Mesenchymal stem cell (in vitro differentiated cells and primary cell): ENCODE measurements at regions not wholly inside any gene's neighbourhood (a gene's known extent, or its start where the extent isn't known, plus 50 kb on each side); places are given as distances from the start of the nearest gene placed in this dataset.

Experiments used
- DNase-seq: peaks from one replicate; pipeline ENCODE4 v3.0.0-alpha.2; 2013
- H2AFZ ChIP-seq: one replicate; pipeline ENCODE4 v1.6.1; 2013; ENCODE audit warnings: low read depth, mild to moderate bottlenecking, control low read depth, inconsistent platforms, low read length, moderate library complexity
- H2AK5ac ChIP-seq: 2 replicates; pipeline ENCODE4 v1.6.1; 2013; ENCODE audit warnings: low read length, moderate library complexity, mild to moderate bottlenecking, inconsistent platforms; ENCODE audit not compliant: severe bottlenecking
- H2BK120ac ChIP-seq: one replicate; pipeline ENCODE4 v1.6.1; 2013; ENCODE audit warnings: low read depth, mild to moderate bottlenecking, inconsistent platforms, low read length, moderate library complexity
- H2BK12ac ChIP-seq, 2 experiments: one replicate each; pipeline ENCODE4 v1.6.1; 2013; ENCODE audit warnings: inconsistent platforms in 2 of 2, low read length in 2 of 2, mild to moderate bottlenecking in 2 of 2, moderate library complexity in 2 of 2, control low read depth in 1 of 2
- H2BK15ac ChIP-seq: one replicate; pipeline ENCODE4 v1.6.1; 2013; ENCODE audit warnings: mild to moderate bottlenecking, low read depth, inconsistent platforms; ENCODE audit not compliant: poor library complexity, severe bottlenecking
- H2BK5ac ChIP-seq: 2 replicates; pipeline ENCODE4 v1.6.1; 2013; ENCODE audit warnings: low read depth, mild to moderate bottlenecking, low read length, control low read depth, inconsistent platforms; ENCODE audit not compliant: poor library complexity, severe bottlenecking
- H3K14ac ChIP-seq, 2 experiments: one replicate each; pipeline ENCODE4 v1.6.1; 2013; ENCODE audit warnings: inconsistent platforms in 2 of 2, low read length in 2 of 2, control low read depth in 1 of 2, mild to moderate bottlenecking in 1 of 2, moderate library complexity in 1 of 2
- H3K18ac ChIP-seq, 2 experiments: one replicate each; pipeline ENCODE4 v1.6.1; 2013; ENCODE audit warnings: inconsistent platforms in 2 of 2, low read length in 2 of 2, control low read depth in 1 of 2, low read depth in 1 of 2, mild to moderate bottlenecking in 1 of 2
- H3K23ac ChIP-seq, 2 experiments: one replicate each; pipeline ENCODE4 v1.6.1; 2013; ENCODE audit warnings: inconsistent platforms in 2 of 2, low read length in 2 of 2, mild to moderate bottlenecking in 2 of 2, moderate library complexity in 2 of 2, control low read depth in 1 of 2
- H3K27ac ChIP-seq: 2 replicates; pipeline ENCODE4 v1.5.1; 2013; ENCODE audit warnings: mild to moderate bottlenecking, moderate library complexity, low read length, control low read depth, inconsistent platforms; ENCODE audit not compliant: poor library complexity, severe bottlenecking
- H3K27me3 ChIP-seq, 2 experiments: 2 replicates each; pipeline versions ENCODE4 v1.6.1 to v1.7.0; 2013; ENCODE audit warnings: low read length in 2 of 2, mild to moderate bottlenecking in 2 of 2, moderate library complexity in 2 of 2, control low read depth in 1 of 2, inconsistent platforms in 1 of 2; ENCODE audit not compliant: control insufficient read depth in 1 of 2, insufficient read depth in 1 of 2
- H3K36me3 ChIP-seq, 2 experiments: 2 replicates each; pipeline versions ENCODE4 v1.6.1 to v1.7.0; 2013; ENCODE audit warnings: low read length in 2 of 2, control low read depth in 1 of 2, inconsistent platforms in 1 of 2, low read depth in 1 of 2, mild to moderate bottlenecking in 1 of 2; ENCODE audit not compliant: insufficient read depth in 2 of 2, control insufficient read depth in 1 of 2
- H3K4ac ChIP-seq, 2 experiments: one replicate each; pipeline ENCODE4 v1.6.1; 2013; ENCODE audit warnings: inconsistent platforms in 2 of 2, low read length in 2 of 2, mild to moderate bottlenecking in 2 of 2, moderate library complexity in 2 of 2, control low read depth in 1 of 2, low read depth in 1 of 2
- H3K4me1 ChIP-seq: 2 replicates; pipeline ENCODE4 v1.6.1; 2013; ENCODE audit warnings: low read depth, low read length, control low read depth; ENCODE audit not compliant: control insufficient read depth, insufficient read depth
- H3K4me2 ChIP-seq: 2 replicates; pipeline ENCODE4 v1.6.1; 2013; ENCODE audit warnings: low read length, mild to moderate bottlenecking, inconsistent platforms; ENCODE audit not compliant: poor library complexity, severe bottlenecking
- H3K4me3 ChIP-seq, 2 experiments: 2 replicates each; pipeline versions ENCODE4 v1.5.1 to v1.7.0; 2013; ENCODE audit warnings: low read length in 2 of 2, mild to moderate bottlenecking in 2 of 2, control low read depth in 1 of 2, low read depth in 1 of 2; ENCODE audit not compliant: insufficient read depth in 1 of 2
- H3K79me1 ChIP-seq: replicated peaks from 2 replicates; pipeline ENCODE4 v1.6.1; 2013; ENCODE audit warnings: mild to moderate bottlenecking, control low read depth, low read length, inconsistent platforms; ENCODE audit not compliant: poor library complexity, severe bottlenecking
- H3K9ac ChIP-seq: 2 replicates; pipeline ENCODE4 v1.7.0; 2013; ENCODE audit warnings: mild to moderate bottlenecking, low read length, moderate library complexity
- H3K9me3 ChIP-seq: 2 replicates; pipeline ENCODE4 v1.7.0; 2013; ENCODE audit warnings: mild to moderate bottlenecking, low read length; ENCODE audit not compliant: control insufficient read depth
- H4K8ac ChIP-seq: one replicate; pipeline ENCODE4 v1.6.1; 2013; ENCODE audit warnings: inconsistent platforms, mild to moderate bottlenecking, low read length, moderate library complexity
- H4K91ac ChIP-seq: one replicate; pipeline ENCODE4 v1.6.1; 2013; ENCODE audit warnings: mild to moderate bottlenecking, low read length, inconsistent platforms
- WGBS: methylation state at CpG from one replicate; pipeline ENCODE4 v1.1.7; 2013; ENCODE audit warnings: mixed read lengths; 5-methylcytosine and 5-hydroxymethylcytosine counted together

- H3K9ac ChIP-seq, result no peak overlapping the region
Observed at GRCh38 chr19:16023146-16023915, 53.0 kb upstream of the TPM4 start.

GRCh38 chr19:16024266-16025107, 51.8 kb upstream of the TPM4 start:
- H3K4me3 ChIP-seq, result no peak overlapping the region

More at GRCh38 chr19:16023146-16023915, 53.0 kb upstream of the TPM4 start:
- H3K4me3 ChIP-seq, result no peak overlapping the region
- no peak overlapping the region for H3K18ac ChIP-seq
- no peaks in the 10 kb centered on the region for H3K9me3 ChIP-seq
- H2AFZ ChIP-seq, result no peak overlapping the region
- H2BK15ac ChIP-seq, result no peak overlapping the region
- H2BK5ac ChIP-seq, result no peak overlapping the region
- no peak overlapping the region for H3K23ac ChIP-seq
- no peaks in the 10 kb centered on the region for H3K36me3 ChIP-seq
- no peaks in the 10 kb centered on the region for H3K27me3 ChIP-seq
- H2BK12ac ChIP-seq, result no peak overlapping the region
- no peak overlapping the region for H3K4ac ChIP-seq
- H2BK120ac ChIP-seq, result no peak overlapping the region
- 74% methylated on average over 13 of the region's 14 CpGs for WGBS
- H4K8ac ChIP-seq, result no peak overlapping the region
- no peak overlapping the region for H3K14ac ChIP-seq
- no peak overlapping the region for H3K27ac ChIP-seq
- H2AK5ac ChIP-seq, result no peak overlapping the region
- H4K91ac ChIP-seq, result no peak overlapping the region
- no peak for DNase-seq
- H3K4me2 ChIP-seq, result no peak overlapping the region
- peaks cover 5% of the 10 kb centered on the region for H3K4me1 ChIP-seq
- no peaks in the 10 kb centered on the region for H3K79me1 ChIP-seq

GRCh38 chr19:16025108-16026101, 50.9 kb upstream of the TPM4 start:
- H2BK120ac ChIP-seq, result no peak overlapping the region
- no peak overlapping the region for H3K4ac ChIP-seq
- H3K4me3 ChIP-seq, result no peak overlapping the region
- no peaks in the 10 kb centered on the region for H3K36me3 ChIP-seq
- H2BK12ac ChIP-seq, result no peak overlapping the region
- no peak overlapping the region for H2AK5ac ChIP-seq
- no peaks in the 10 kb centered on the region for H3K9me3 ChIP-seq
- 81% methylated on average over 20 of the region's 20 CpGs for WGBS
- no peak overlapping the region for H4K8ac ChIP-seq
- H3K4me1 ChIP-seq, result peaks cover 5% of the 10 kb centered on the region
- no peak overlapping the region for H3K23ac ChIP-seq
- H3K9ac ChIP-seq, result peak overlapping the region; percentile 6
- H3K27me3 ChIP-seq, result no peaks in the 10 kb centered on the region
- H4K91ac ChIP-seq, result no peak overlapping the region
- no peak overlapping the region for H3K14ac ChIP-seq
- DNase-seq, result peak; percentile 31
- H3K79me1 ChIP-seq, result no peaks in the 10 kb centered on the region
- no peak overlapping the region for H3K18ac ChIP-seq
- H3K27ac ChIP-seq, result no peak overlapping the region
- H3K4me2 ChIP-seq, result no peak overlapping the region
- no peak overlapping the region for H2AFZ ChIP-seq
- no peak overlapping the region for H2BK5ac ChIP-seq
- H2BK15ac ChIP-seq, result no peak overlapping the region

More at GRCh38 chr19:16024266-16025107, 51.8 kb upstream of the TPM4 start:
- no peak overlapping the region for H4K91ac ChIP-seq
- H2BK5ac ChIP-seq, result no peak overlapping the region
- H3K23ac ChIP-seq, result no peak overlapping the region
- no peak overlapping the region for H3K27ac ChIP-seq
- H3K14ac ChIP-seq, result no peak overlapping the region
- H4K8ac ChIP-seq, result no peak overlapping the region
- no peaks in the 10 kb centered on the region for H3K79me1 ChIP-seq
- no peak overlapping the region for H3K4me2 ChIP-seq
- no peak overlapping the region for H2BK15ac ChIP-seq
- no peak overlapping the region for H2BK120ac ChIP-seq
- no peak overlapping the region for H3K9ac ChIP-seq
- no peak overlapping the region for H3K18ac ChIP-seq
- peaks cover 5% of the 10 kb centered on the region for H3K4me1 ChIP-seq
- H3K9me3 ChIP-seq, result no peaks in the 10 kb centered on the region
- DNase-seq, result no peak
- no peaks in the 10 kb centered on the region for H3K27me3 ChIP-seq
- H2AFZ ChIP-seq, result no peak overlapping the region
- no peaks in the 10 kb centered on the region for H3K36me3 ChIP-seq
- no peak overlapping the region for H2BK12ac ChIP-seq
- WGBS, result 77% methylated on average over 18 of the region's 18 CpGs
- no peak overlapping the region for H3K4ac ChIP-seq
- H2AK5ac ChIP-seq, result no peak overlapping the region
